Fibroblast of lung (primary cell): ENCODE measurements at regions not wholly inside any gene's neighbourhood (a gene's known extent, or its start where the extent isn't known, plus 50 kb on each side); places are given as distances from the start of the nearest gene placed in this dataset.
A peak's percentile ranks its signal among the peaks of the same experiment; 100 is the strongest.
"Not testable (repeated sequence)": the region's sequence is repeated elsewhere in the genome, so short reads cannot be mapped to it uniquely, and the experiment has no call there.

Source experiments
- DNase-seq, 2 donors: peaks; one replicate each; pipeline versions ENCODE4 v3.0.0 to v3.0.0-alpha.2; 2010; ENCODE audit warnings: low read depth in 2 of 2
- H2AFZ ChIP-seq: 2 replicates; pipeline ENCODE4 v1.5.1; 2012; ENCODE audit warnings: low read length, control low read depth, inconsistent platforms
- H3K27ac ChIP-seq: 2 replicates; pipeline ENCODE4 v1.5.1; 2011; ENCODE audit warnings: low read length, control low read depth; ENCODE audit not compliant: insufficient read depth
- H3K27me3 ChIP-seq: 2 replicates; pipeline ENCODE4 v1.5.1; 2011; ENCODE audit warnings: mild to moderate bottlenecking, low read length; ENCODE audit not compliant: control insufficient read depth, insufficient read depth
- H3K36me3 ChIP-seq: 2 replicates; pipeline ENCODE4 v1.5.1; 2011; ENCODE audit warnings: low read length; ENCODE audit not compliant: control insufficient read depth, insufficient read depth
- H3K4me1 ChIP-seq: 2 replicates; pipeline ENCODE4 v1.5.1; 2011; ENCODE audit warnings: low read length; ENCODE audit not compliant: control insufficient read depth, insufficient read depth; ENCODE audit errors: extremely low read depth
- H3K4me2 ChIP-seq: 2 replicates; pipeline ENCODE4 v1.5.1; 2011; ENCODE audit warnings: low read length, control low read depth; ENCODE audit not compliant: insufficient read depth; ENCODE audit errors: extremely low read depth
- H3K4me3 ChIP-seq, 4 experiments: fragments of 200-600 bp in 1 of 4; sonication (generic) in 1 of 4; replicated peaks in 1 of 4; 2 replicates each; pipeline ENCODE4 v1.5.1; 2011 to 2016; ENCODE audit warnings: low read length in 4 of 4, low read depth in 3 of 4, mild to moderate bottlenecking in 3 of 4, control low read depth in 2 of 4, inconsistent platforms in 1 of 4, mixed read lengths in 1 of 4; ENCODE audit not compliant: insufficient read depth in 1 of 4; ENCODE audit errors: control extremely low read depth in 1 of 4
- H3K79me2 ChIP-seq: 2 replicates; pipeline ENCODE4 v1.5.1; 2012; ENCODE audit warnings: mild to moderate bottlenecking, low read length, inconsistent platforms; ENCODE audit not compliant: control insufficient read depth, insufficient read depth
- H3K9ac ChIP-seq: 2 replicates; pipeline ENCODE4 v1.5.1; 2011; ENCODE audit warnings: mild to moderate bottlenecking, low read length, control low read depth; ENCODE audit not compliant: insufficient read depth
- H3K9me3 ChIP-seq: 2 replicates; pipeline ENCODE4 v1.5.1; 2012; ENCODE audit warnings: low read depth, low read length; ENCODE audit not compliant: control insufficient read depth, insufficient read depth
- H4K20me1 ChIP-seq: 2 replicates; pipeline ENCODE4 v1.5.1; 2011; ENCODE audit warnings: low read length; ENCODE audit not compliant: control insufficient read depth, insufficient read depth; ENCODE audit errors: extremely low read depth
- CTCF ChIP-seq, 2 donors: IDR thresholded peaks in 1 of 2; conservative IDR thresholded peaks in 1 of 2; 1 replicate in 1 of 2; 2 replicates in 1 of 2; pipeline ENCODE4 v1.5.1; 2011 to 2012; ENCODE audit warnings: low read length in 2 of 2, control low read depth in 1 of 2, inconsistent platforms in 1 of 2, low read depth in 1 of 2, mild to moderate bottlenecking in 1 of 2
- EZH2 ChIP-seq: IDR thresholded peaks from 2 replicates; pipeline ENCODE4 v1.5.1; 2012; ENCODE audit warnings: low read length, control low read depth, mild to moderate bottlenecking; ENCODE audit errors: missing control alignments

- no peaks in the 10 kb centered on the region for H3K4me1 ChIP-seq
- H3K27ac ChIP-seq, result no peak overlapping the region
- TF ChIP-seq EZH2 (no peak), CTCF (conservative IDR thresholded peaks at IDR 0.05 in 1 of 2, IDR thresholded peaks at IDR 0.05 in 1 of 2; ENCODE audit: low read depth in 1 of 2, low read length in 2 of 2) (no peak)
- H3K9me3 ChIP-seq, result no peaks in the 10 kb centered on the region
- H3K9ac ChIP-seq, result no peak overlapping the region
- H2AFZ ChIP-seq, result no peak overlapping the region
- no peak for DNase-seq
- H3K27me3 ChIP-seq, result no peaks in the 10 kb centered on the region
- no peaks in the 10 kb centered on the region for H3K79me2 ChIP-seq
- no peak overlapping the region for H3K4me3 ChIP-seq
- H3K4me2 ChIP-seq, result no peak overlapping the region
- no peaks in the 10 kb centered on the region for H3K36me3 ChIP-seq
- H4K20me1 ChIP-seq, result no peaks in the 10 kb centered on the region
Observed at GRCh38 chr14:38003746-38004609, 203.7 kb upstream of the SSTR1 start.

GRCh38 chr14:38004610-38004879 is 203.2 kb upstream of the SSTR1 start:
- no peak overlapping the region for H3K27ac ChIP-seq
- no peaks in the 10 kb centered on the region for H3K9me3 ChIP-seq
- H3K36me3 ChIP-seq, result no peaks in the 10 kb centered on the region
- no peaks in the 10 kb centered on the region for H3K4me1 ChIP-seq
- no peak overlapping the region for H3K4me2 ChIP-seq
- no peak for DNase-seq
- no peaks in the 10 kb centered on the region for H3K79me2 ChIP-seq
- H3K9ac ChIP-seq, result no peak overlapping the region
- no peak overlapping the region for H3K4me3 ChIP-seq
- H3K27me3 ChIP-seq, result no peaks in the 10 kb centered on the region
- no peak overlapping the region for H2AFZ ChIP-seq
- no peaks in the 10 kb centered on the region for H4K20me1 ChIP-seq
- TF ChIP-seq EZH2 (no peak), CTCF (conservative IDR thresholded peaks at IDR 0.05 in 1 of 2, IDR thresholded peaks at IDR 0.05 in 1 of 2; ENCODE audit: low read depth in 1 of 2, low read length in 2 of 2) (no peak)

GRCh38 chr14:38011156-38011555 is 196.5 kb upstream of the SSTR1 start:
- H3K36me3 ChIP-seq, H3K79me2 ChIP-seq, H3K27me3 ChIP-seq, H3K4me2 ChIP-seq, H3K9me3 ChIP-seq, H3K4me3 ChIP-seq, H4K20me1 ChIP-seq, H3K4me1 ChIP-seq, H2AFZ ChIP-seq, H3K9ac ChIP-seq, H3K27ac ChIP-seq: not testable (repeated sequence)
- peak; percentile 25 to 40 for DNase-seq
